Rectal smooth muscle tissue (tissue), 1 donor: ENCODE measurements at regions not wholly inside any gene's neighbourhood (a gene's known extent, or its start where the extent isn't known, plus 50 kb on each side); places are given as distances from the start of the nearest gene placed in this dataset.

Experiments used
- H3K27ac ChIP-seq: one replicate; pipeline ENCODE4 v1.7.0; 2013; ENCODE audit warnings: low read depth, low read length, inconsistent platforms
- H3K27me3 ChIP-seq: one replicate; pipeline ENCODE4 v1.7.0; 2013; ENCODE audit warnings: low read length; ENCODE audit not compliant: control insufficient read depth, insufficient read depth
- H3K36me3 ChIP-seq: one replicate; pipeline ENCODE4 v1.7.0; 2013; ENCODE audit warnings: low read length; ENCODE audit not compliant: control insufficient read depth, insufficient read depth
- H3K4me1 ChIP-seq: one replicate; pipeline ENCODE4 v1.7.0; 2013; ENCODE audit warnings: low read length; ENCODE audit not compliant: control insufficient read depth, insufficient read depth
- H3K4me3 ChIP-seq: one replicate; pipeline ENCODE4 v1.7.0; 2013; ENCODE audit warnings: low read length
- H3K9ac ChIP-seq: one replicate; pipeline ENCODE4 v1.7.0; 2013; ENCODE audit warnings: low read length

DNA sequence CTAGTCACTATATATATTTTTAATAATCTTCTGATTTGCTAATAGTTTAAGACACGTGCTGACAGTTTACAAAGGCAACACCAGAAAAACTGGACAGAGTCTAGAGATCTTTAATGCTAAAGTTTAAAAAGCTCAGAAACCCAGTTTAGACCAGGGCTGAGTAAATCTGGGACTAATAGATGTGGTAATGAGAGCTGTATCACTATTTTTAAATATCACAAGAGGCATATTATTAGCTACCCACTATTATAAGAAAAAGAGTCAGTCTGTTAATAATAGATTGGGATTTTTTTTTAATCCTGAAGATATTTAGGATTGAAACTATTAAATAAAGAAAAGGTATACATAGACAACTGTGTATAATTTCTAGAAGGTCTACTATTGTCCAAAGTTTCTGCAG is 299.9 kb downstream of the ZEB2 start:
- Histone ChIP-seq H3K4me1 (no peaks in the 10 kb centered on the region), H3K9ac (no peak overlapping the region), H3K27ac (no peak overlapping the region), H3K36me3 (no peaks in the 10 kb centered on the region), H3K27me3 (no peaks in the 10 kb centered on the region), H3K4me3 (no peak overlapping the region)

- H3K27me3 ChIP-seq: no peaks in the 10 kb centered on the region
- H3K36me3 ChIP-seq: no peaks in the 10 kb centered on the region
- no peak overlapping the region for H3K4me3 ChIP-seq
- H3K27ac ChIP-seq: no peak overlapping the region
- H3K9ac ChIP-seq: no peak overlapping the region
- no peaks in the 10 kb centered on the region for H3K4me1 ChIP-seq
Observed at GRCh38 chr2:144217853-144218633, 301.9 kb downstream of the ZEB2 start.

DNA sequence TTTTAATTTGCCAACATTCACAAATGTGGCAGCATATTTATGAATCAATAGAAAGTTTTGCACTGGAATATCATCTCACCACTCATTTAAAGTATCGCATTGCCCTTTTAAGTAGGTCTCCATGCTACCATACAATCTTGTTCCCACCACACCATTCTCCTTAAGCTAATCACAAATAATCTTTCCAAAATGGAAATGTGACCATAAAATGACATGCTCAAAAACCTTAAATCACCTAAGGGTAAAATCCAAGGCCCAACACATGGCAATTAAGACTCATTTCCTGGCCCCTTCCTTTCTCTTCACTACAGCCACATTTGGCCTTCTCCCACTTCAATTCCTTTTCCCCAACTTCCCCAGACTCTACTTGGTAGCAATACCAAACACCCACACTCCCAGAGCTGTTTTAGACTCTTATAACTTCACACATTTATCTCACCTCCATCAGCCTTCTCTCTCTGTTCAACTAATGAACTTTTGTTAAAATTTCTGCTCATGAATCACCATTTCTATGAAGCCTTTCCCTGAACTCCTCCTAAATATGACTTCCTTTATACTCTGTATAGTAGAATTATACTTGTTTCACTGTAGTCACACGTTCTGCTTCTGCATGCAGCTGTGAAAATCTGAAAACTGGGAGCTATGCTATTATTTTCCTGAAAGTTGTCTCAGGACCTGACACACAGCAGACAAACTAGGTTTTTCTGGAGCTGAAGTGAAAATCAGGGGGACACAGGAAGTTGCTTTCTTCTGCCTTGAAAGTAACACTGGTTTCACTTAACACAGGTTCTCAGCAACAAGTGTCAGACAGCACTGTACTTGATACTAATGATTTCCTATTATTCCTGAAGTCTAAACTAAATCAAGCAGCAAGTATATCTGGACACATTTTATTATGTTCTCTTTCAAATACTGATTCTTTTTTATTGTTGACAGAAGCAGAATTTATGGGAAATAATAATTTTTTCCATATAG is 303.9 kb downstream of the ZEB2 start:
- Histone ChIP-seq H3K9ac (no peak overlapping the region), H3K36me3 (no peaks in the 10 kb centered on the region), H3K4me1 (no peaks in the 10 kb centered on the region), H3K4me3 (no peak overlapping the region), H3K27ac (no peak overlapping the region), H3K27me3 (no peaks in the 10 kb centered on the region)

DNA sequence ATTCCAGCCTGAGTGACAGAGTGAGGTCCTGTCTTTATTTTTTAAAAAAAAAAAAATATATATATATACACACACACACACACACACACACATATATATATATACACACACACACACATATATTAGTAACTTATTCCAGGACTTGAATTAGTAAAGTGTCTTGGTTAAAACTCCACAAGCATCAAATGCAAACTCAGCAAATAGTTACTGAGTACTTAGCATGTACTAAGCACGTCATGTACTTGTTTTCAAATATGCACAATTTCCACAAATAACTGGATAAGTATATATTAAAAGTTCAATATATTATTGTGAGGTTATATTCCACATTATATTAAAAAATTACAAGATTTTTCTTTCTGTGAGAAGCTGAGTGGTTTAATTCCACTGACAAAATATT is 304.7 kb downstream of the ZEB2 start:
- no peak overlapping the region for H3K9ac ChIP-seq

DNA sequence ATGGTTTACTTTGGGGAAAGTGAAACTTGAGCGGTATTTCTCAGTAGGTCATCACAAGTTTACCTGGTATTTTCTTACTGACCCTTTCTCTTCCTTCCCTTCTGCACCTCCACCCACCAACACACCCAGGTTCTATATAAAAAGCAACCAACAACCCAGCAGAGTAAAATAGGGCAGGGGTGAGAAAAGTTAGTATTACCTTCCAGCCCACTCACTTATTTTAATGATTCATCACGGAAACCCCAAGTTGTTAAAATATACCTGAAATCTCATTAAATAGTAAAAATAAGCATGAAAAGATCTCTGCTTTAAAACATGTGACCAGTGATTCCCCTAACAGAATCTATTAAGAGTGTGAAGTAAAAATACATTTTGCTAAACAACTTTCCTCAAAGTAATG is 306.1 kb downstream of the ZEB2 start:
- Histone ChIP-seq H3K4me1 (no peaks in the 10 kb centered on the region), H3K27me3 (no peaks in the 10 kb centered on the region), H3K9ac (no peak overlapping the region), H3K4me3 (no peak overlapping the region), H3K36me3 (no peaks in the 10 kb centered on the region), H3K27ac (no peak overlapping the region)

More for the DNA sequence above, 304.7 kb downstream of the ZEB2 start:
- H3K36me3 ChIP-seq: no peaks in the 10 kb centered on the region
- no peak overlapping the region for H3K27ac ChIP-seq
- H3K4me1 ChIP-seq: no peaks in the 10 kb centered on the region
- H3K4me3 ChIP-seq: no peak overlapping the region
- no peaks in the 10 kb centered on the region for H3K27me3 ChIP-seq

DNA sequence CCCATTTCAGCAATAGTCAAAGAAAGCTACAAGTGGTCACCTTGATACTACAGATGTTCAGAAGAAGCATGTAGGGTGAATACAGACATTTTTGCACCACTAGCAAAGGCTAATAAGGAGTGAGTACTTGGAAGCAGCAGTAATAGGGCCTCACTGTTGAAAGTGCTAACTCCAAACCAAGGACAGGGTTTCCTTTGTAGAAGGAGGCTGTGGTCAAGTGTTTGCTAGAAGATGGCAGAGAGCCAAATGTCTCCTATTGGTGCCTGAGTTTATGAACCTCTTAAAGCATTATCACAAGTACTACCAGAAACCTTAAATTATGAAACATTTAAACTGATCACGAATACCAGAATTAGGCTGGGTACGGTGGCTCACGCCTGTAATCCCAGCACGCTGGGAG is 308.1 kb downstream of the ZEB2 start:
- no peak overlapping the region for H3K27ac ChIP-seq

DNA sequence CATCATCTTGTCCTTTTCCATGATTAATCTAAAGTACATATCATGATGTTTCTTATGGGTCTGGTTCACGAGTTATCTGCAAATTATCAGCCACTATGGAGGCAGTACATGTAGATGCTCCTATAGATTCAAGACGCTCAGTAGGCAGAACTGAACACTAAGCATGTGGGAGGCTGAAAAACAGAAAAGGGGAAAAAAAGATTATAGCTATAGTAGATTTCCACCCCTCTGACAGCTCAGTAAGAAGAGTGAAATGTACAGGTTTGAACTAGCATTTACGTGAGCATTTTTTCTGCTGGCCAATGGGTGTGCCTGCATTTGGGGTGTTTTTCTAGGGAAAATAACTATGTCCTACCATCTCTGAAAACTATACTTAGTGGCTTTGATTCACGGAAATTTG is 308.9 kb downstream of the ZEB2 start:
- no peaks in the 10 kb centered on the region for H3K36me3 ChIP-seq
- no peak overlapping the region for H3K9ac ChIP-seq
- H3K27me3 ChIP-seq: no peaks in the 10 kb centered on the region
- no peaks in the 10 kb centered on the region for H3K4me1 ChIP-seq
- no peak overlapping the region for H3K27ac ChIP-seq
- no peak overlapping the region for H3K4me3 ChIP-seq

More for the DNA sequence above, 308.1 kb downstream of the ZEB2 start:
- Histone ChIP-seq H3K36me3 (no peaks in the 10 kb centered on the region), H3K4me3 (no peak overlapping the region), H3K27me3 (no peaks in the 10 kb centered on the region), H3K9ac (no peak overlapping the region), H3K4me1 (no peaks in the 10 kb centered on the region)

DNA sequence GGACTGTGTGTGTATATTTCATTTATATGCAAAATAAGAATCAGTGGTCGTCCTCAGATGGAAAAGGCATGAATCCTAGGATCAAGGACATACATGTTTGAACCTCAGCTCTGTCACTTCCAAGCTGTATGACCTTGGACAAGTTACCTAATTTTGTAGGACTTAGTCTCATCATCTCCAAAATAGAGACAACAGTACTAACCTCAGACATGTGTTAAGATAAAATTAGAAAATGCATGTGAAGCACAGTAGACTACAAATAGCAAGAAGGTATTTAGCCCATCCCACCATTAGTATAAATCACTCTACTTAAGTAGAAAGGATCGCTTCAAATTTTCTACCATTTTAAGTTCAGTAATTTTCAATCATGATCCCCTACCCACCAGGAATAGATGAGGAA is 309.8 kb downstream of the ZEB2 start:
- Histone ChIP-seq H3K4me1 (no peaks in the 10 kb centered on the region), H3K27me3 (no peaks in the 10 kb centered on the region), H3K4me3 (no peak overlapping the region), H3K36me3 (no peaks in the 10 kb centered on the region), H3K9ac (no peak overlapping the region), H3K27ac (no peak overlapping the region)

DNA sequence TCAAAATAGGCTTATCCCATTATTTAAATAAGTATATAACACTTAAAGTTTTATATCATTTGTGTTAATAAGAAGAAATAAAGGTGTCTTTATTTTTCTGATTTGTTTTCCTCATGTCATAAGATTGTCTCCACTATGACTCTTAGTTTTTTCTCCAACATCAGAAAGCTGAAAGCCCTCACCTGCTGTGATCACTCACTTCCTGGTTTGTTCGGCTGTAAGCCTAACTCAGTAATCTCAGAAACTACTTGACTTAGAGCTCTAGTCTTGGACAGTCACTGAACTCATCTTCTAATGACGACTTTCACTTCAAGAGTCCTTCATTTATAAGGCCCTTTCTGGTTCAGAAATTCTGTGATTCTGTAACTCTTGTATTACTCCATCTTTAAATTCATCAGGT is 311.0 kb downstream of the ZEB2 start:
- Histone ChIP-seq H3K27me3 (no peaks in the 10 kb centered on the region), H3K4me3 (no peak overlapping the region), H3K36me3 (no peaks in the 10 kb centered on the region), H3K4me1 (no peaks in the 10 kb centered on the region), H3K27ac (no peak overlapping the region), H3K9ac (no peak overlapping the region)

GRCh38 chr2:144206019-144206418 is 313.9 kb downstream of the ZEB2 start:
- no peak overlapping the region for H3K4me3 ChIP-seq
- no peaks in the 10 kb centered on the region for H3K36me3 ChIP-seq
- H3K9ac ChIP-seq: no peak overlapping the region
- H3K27ac ChIP-seq: no peak overlapping the region
- H3K4me1 ChIP-seq: no peaks in the 10 kb centered on the region
- H3K27me3 ChIP-seq: no peaks in the 10 kb centered on the region

GRCh38 chr2:144201868-144202468 is 318.0 kb downstream of the ZEB2 start:
- Histone ChIP-seq H3K4me1 (no peaks in the 10 kb centered on the region), H3K4me3 (no peak overlapping the region), H3K36me3 (no peaks in the 10 kb centered on the region), H3K27ac (no peak overlapping the region), H3K27me3 (no peaks in the 10 kb centered on the region), H3K9ac (no peak overlapping the region)

DNA sequence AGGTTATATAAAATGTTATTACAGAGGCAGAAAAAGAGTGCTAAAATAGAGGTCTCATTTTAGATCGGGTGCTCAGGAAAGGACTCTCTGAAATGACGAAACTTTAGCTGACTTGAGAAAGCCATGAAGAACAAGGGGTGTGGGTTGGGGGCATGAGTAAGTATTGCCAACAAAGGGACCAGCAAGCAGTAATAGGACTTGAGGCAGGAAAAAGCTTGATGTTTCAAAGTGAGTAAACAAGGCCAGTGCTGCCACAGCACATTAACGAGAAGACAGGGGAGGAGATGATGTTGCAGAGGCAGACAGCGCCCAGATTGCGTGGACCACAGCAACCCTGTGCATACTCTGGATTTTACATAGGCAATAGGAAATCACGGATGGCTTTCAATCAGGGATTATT is 318.8 kb downstream of the ZEB2 start:
- Histone ChIP-seq H3K27me3 (no peaks in the 10 kb centered on the region), H3K4me1 (no peaks in the 10 kb centered on the region), H3K9ac (no peak overlapping the region), H3K4me3 (no peak overlapping the region), H3K27ac (no peak overlapping the region), H3K36me3 (no peaks in the 10 kb centered on the region)
